Heart right ventricle (tissue), 16 donors: ENCODE measurements at regions not wholly inside any gene's neighbourhood (a gene's known extent, or its start where the extent isn't known, plus 50 kb on each side); places are given as distances from the start of the nearest gene placed in this dataset.

Experiments used
- ATAC-seq, 8 donors: fragments of 200-7000 bp; cut with Tn5 transposase; one replicate each; pipeline ENCODE4 v1.9.1; 2020; ENCODE audit warnings: mild to moderate bottlenecking in 8 of 8, moderate library complexity in 8 of 8, moderate number of reproducible peaks in 1 of 8
- DNase-seq, 2 donors: peaks; one replicate each; pipeline ENCODE4 v3.0.0-alpha.2; 2020
- H3K27ac ChIP-seq, 10 donors: fragments of 200-600 bp; sonication (generic) in 2 of 10; one replicate each; pipeline versions ENCODE4 v1.5.0 to v1.8.0; 2020 to 2022; ENCODE audit warnings: mild to moderate bottlenecking in 3 of 10
- H3K27me3 ChIP-seq, 7 donors: fragments of 200-600 bp; one replicate each; pipeline ENCODE4 v1.8.0; 2021 to 2022; ENCODE audit warnings: mild to moderate bottlenecking in 2 of 7
- H3K36me3 ChIP-seq, 9 donors: fragments of 200-600 bp; sonication (generic) in 1 of 9; one replicate each; pipeline versions ENCODE4 v1.5.0 to v1.8.0; 2020 to 2022; ENCODE audit warnings: mild to moderate bottlenecking in 2 of 9
- H3K4me1 ChIP-seq, 9 donors: fragments of 200-600 bp; sonication (generic) in 1 of 9; one replicate each; pipeline versions ENCODE4 v1.5.0 to v1.8.0; 2020 to 2022; ENCODE audit warnings: mild to moderate bottlenecking in 4 of 9
- H3K4me3 ChIP-seq, 10 donors: fragments of 200-600 bp; sonication (generic) in 2 of 10; one replicate each; pipeline versions ENCODE4 v1.5.0 to v1.8.0; 2020 to 2022; ENCODE audit warnings: mild to moderate bottlenecking in 7 of 10, moderate library complexity in 2 of 10
- H3K9me3 ChIP-seq, 11 donors: fragments of 200-600 bp in 10 of 11; sonication (generic) in 2 of 11; one replicate each; pipeline versions ENCODE4 v1.5.0 to v1.8.0; 2013 to 2022; ENCODE audit warnings: mild to moderate bottlenecking in 2 of 11, control low read depth in 1 of 11, moderate library complexity in 1 of 11
- CTCF ChIP-seq, 9 donors: fragments of 200-600 bp; sonication (generic) in 2 of 9; IDR thresholded peaks; one replicate each; pipeline versions ENCODE4 v1.5.0 to v1.8.0; 2021 to 2022; ENCODE audit warnings: antibody characterized with exemption in 9 of 9, mild to moderate bottlenecking in 5 of 9, moderate library complexity in 1 of 9
- WGBS, 2 donors: extraction: QIAGEN DNeasy Blood & Tissue Kit; methylation state at CpG; one replicate each; pipeline ENCODE4 v1.1.7; 2013; ENCODE audit warnings: inconsistent platforms in 1 of 2; 5-methylcytosine and 5-hydroxymethylcytosine counted together
- intact Hi-C, 10 donors: fragments of 100-400 bp; cut with DNase I; formaldehyde crosslinking; loops; one replicate each; pipeline versions ENCODE4 v1.11.1 to v1.14.2; 2022
- donor health status: Arrhythmogenic right ventricular cardiomyopathy.
- donor health status: ischemic (EF 13 %, LVEDD 7.1; RV severe dilation, severe dysfunction).
- donor health status: healthy with polysubstance abuse.
- donor health status: DM: no; HTN: yes; CAD: no.
- donor health status: DM: no; HTN: no; CAD: no.
- donor health status: ischemic (EF 25% LVEDD 6.9; RV normal size, moderate dysfunction).
- donor health status: ischemic (EF 25% LVEDD 5.7; RV mildly dilated, moderate dysfunction).
- donor health status: healthy.
- donor health status: DM: yes; HTN: yes; CAD: no.
- donor health status: Ischemic cardiomyopathy.
- donor health status: ischemic (EF 35%, LVEDD 5.7; RV mildly dilated, moderate dysfunction).
- donor health status: nonischemic (EF 11% LVEDD 7.7; RV severe dilation, severe dysfunction).
- donor health status: DM: yes; HTN: yes; CAD: no.
- donor health status: PGD.
- donor health status: ischemic (EF 29% LVEDD 5.4; RV normal size, mild dysfunction).
- donor health status: nonischemic (EF 23%, LVEDD 6.1; RV moderate dilation, normal function).

- Histone ChIP-seq H3K4me3 (no peak overlapping the region), H3K27ac (no peak overlapping the region), H3K36me3 (no peaks in the 10 kb centered on the region), H3K4me1 (no peaks in the 10 kb centered on the region), H3K9me3 (no peaks in the 10 kb centered on the region), H3K27me3 (peaks cover 4 to 59% (median 36%) of the 10 kb centered on the region in 7 donors)
- 54 to 57% methylated on average over 5 of the region's 5 CpGs for WGBS, 2 donors
- intact Hi-C loops = loop anchor here in 9 of 10 donors (2.0 to 10.0 kb wide), 7 partner anchors 58 to 738 kb away; partner anchors contain the start of gene NKX2-2 (in 1 of the 9)
- TF ChIP-seq CTCF (IDR thresholded peaks at IDR 0.05) = no peak
- DNase-seq (no peak), ATAC-seq (no peak)
Observed at GRCh38 chr20:21573259-21573658, 59.4 kb upstream of the NKX2-2 start.

GRCh38 chr20:21571841-21572690, 58.2 kb upstream of the NKX2-2 start:
- H3K4me1 ChIP-seq = no peaks in the 10 kb centered on the region
- TF ChIP-seq CTCF (IDR thresholded peaks at IDR 0.05) = peak; percentile 79 to 87 (median 83)
- ATAC-seq = no peak
- 26 to 29% methylated on average over 15 of the region's 15 CpGs for WGBS, 2 donors
- H3K27ac ChIP-seq = no peak overlapping the region
- H3K27me3 ChIP-seq = peaks cover 4 to 59% (median 36%) of the 10 kb centered on the region in 7 donors
- no peak for DNase-seq
- intact Hi-C loops = loop anchor here in 9 of 10 donors (2.0 to 10.0 kb wide), 7 partner anchors 57 to 737 kb away; partner anchors contain the start of gene NKX2-2 (in 1 of the 9)
- H3K4me3 ChIP-seq = no peak overlapping the region
- H3K36me3 ChIP-seq = no peaks in the 10 kb centered on the region
- H3K9me3 ChIP-seq = no peaks in the 10 kb centered on the region

GRCh38 chr20:21570285-21570992, 56.6 kb upstream of the NKX2-2 start:
- Histone ChIP-seq H3K9me3 (no peaks in the 10 kb centered on the region), H3K4me3 (no peak overlapping the region), H3K27me3 (peaks cover 4 to 66% (median 41%) of the 10 kb centered on the region in 7 donors), H3K27ac (no peak overlapping the region), H3K4me1 (no peaks in the 10 kb centered on the region), H3K36me3 (no peaks in the 10 kb centered on the region)
- intact Hi-C loops = loop anchor here in 9 of 10 donors (5.0 to 10.0 kb wide), 6 partner anchors 56 to 736 kb away; partner anchors contain the start of gene NKX2-2 (in 1 of the 9)
- WGBS, 2 donors = 51 to 57% methylated on average over 7 of the region's 7 CpGs
- DNase-seq (no peak), ATAC-seq (no peak)
- no peak for TF ChIP-seq CTCF (IDR thresholded peaks at IDR 0.05)

GRCh38 chr20:21569586-21569985, 55.7 kb upstream of the NKX2-2 start:
- H3K27me3 ChIP-seq = peaks cover 4 to 66% (median 41%) of the 10 kb centered on the region in 7 donors
- H3K4me1 ChIP-seq = no peaks in the 10 kb centered on the region
- 78 to 83% methylated on average over 3 of the region's 3 CpGs for WGBS, 2 donors
- no peak overlapping the region for H3K4me3 ChIP-seq
- H3K36me3 ChIP-seq = no peaks in the 10 kb centered on the region
- ATAC-seq (no peak), DNase-seq (no peak)
- no peak for TF ChIP-seq CTCF (IDR thresholded peaks at IDR 0.05)
- intact Hi-C loops = loop anchor here in 1 of 10 donors (5.0 kb wide), 1 partner anchor 707 kb away; no protein-coding TSS in a partner anchor
- no peak overlapping the region for H3K27ac ChIP-seq
- H3K9me3 ChIP-seq = no peaks in the 10 kb centered on the region
